SKM-1 treated with dmso at 0.1 percent for 144 hours (cell line): ENCODE measurements at regions not wholly inside any gene's neighbourhood (a gene's known extent, or its start where the extent isn't known, plus 50 kb on each side); places are given as distances from the start of the nearest gene placed in this dataset.

Source experiments
- DNase-seq: peaks from one replicate; lab custom pipeline; 2025; ENCODE audit not compliant: unreplicated experiment; lab: John Stamatoyannopoulos, UW

DNA sequence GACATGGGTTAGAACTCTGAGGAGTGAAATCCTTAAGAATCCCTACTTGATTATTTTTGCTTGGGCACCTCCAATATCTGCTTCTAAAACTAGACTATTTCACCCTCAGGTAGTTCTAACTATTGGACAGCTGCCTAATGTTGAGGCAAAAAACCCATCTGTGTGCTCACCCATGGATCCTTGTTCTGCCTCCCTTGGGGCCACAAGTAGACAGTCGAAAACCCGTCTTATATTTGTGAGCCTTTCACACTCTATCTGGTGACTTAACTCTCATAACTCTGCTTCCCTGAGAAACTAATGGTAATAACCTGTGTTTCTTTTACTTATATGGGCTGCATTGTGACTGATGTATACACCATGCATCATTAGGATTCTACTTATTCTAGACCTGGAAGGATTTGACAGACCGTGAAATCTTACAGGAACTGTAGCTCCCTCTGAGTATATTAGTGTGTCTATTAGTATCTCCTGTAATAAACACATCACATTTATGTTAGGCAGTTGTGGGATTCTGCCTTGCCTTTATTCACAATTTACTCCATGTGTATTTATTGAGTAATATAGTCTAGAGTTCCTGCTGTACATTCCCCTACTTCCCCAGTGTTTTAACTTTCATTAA lies 94.6 kb upstream of the SGCD start:
- no peak for DNase-seq

DNA sequence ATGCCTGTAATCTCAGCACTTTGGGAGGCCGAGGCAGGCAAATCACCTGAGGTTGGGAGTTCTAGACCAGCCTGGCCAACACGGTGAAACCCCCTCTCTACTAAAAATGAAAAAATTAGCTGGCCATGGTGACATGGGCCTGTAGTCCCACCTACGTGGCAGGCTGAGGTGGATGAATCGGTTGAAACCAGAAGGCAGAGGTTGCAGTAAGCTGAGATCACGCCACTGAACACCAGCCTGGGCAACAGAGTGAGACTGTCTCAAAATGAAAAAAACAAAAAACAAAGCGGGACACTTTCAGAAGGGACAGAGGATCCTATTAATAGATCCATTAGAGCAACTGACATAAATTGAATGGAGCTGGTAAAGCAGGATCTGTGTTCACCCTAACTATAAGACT lies 89.6 kb upstream of the SGCD start:
- no peak for DNase-seq

GRCh38 chr5:156239800-156240199 lies 87.2 kb upstream of the SGCD start:
- DNase-seq: no peak

DNA sequence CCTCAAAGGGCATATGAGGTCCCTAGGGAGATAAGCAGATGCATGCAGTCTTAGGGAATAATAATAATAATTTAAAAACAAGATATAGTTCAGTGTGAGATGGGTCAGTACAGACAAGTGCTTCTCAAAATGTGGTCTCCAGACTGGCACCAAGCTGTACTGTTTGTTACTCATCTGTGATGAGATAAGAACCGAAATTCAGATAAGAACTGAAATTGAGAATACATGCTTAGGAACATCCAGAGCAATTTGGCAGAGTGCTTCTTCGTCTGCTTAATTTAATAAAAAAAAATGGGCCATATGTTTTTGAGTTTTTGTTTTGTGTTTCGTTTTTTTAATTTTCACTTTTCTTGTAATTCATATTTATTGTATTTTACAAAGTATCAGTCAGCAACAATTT lies 86.5 kb upstream of the SGCD start:
- DNase-seq: no peak

DNA sequence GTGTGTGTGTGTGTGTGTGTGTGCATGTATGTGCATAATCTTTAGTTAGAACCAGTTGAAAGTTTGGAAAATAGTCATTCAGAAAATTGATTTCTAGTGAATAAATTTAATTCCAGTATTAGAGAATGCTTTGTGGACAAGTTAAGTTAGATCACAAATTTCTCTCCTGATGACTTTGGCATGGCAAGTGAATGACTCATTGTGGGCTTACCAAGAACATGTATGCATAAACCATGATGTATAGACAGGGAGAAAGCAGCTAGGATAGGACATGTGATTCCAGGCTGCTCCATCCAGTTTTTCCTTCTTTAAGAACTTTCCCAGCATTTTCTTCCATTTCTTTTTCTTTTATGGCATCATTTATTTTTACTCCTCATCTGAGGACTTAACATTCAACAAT lies 85.7 kb upstream of the SGCD start:
- DNase-seq: no peak

GRCh38 chr5:156245895-156246294 lies 81.1 kb upstream of the SGCD start:
- no peak for DNase-seq

- DNase-seq: no peak
Measured at GRCh38 chr5:156251076-156251475, 75.9 kb upstream of the SGCD start.

GRCh38 chr5:156253130-156253529 lies 73.8 kb upstream of the SGCD start:
- DNase-seq: no peak

DNA sequence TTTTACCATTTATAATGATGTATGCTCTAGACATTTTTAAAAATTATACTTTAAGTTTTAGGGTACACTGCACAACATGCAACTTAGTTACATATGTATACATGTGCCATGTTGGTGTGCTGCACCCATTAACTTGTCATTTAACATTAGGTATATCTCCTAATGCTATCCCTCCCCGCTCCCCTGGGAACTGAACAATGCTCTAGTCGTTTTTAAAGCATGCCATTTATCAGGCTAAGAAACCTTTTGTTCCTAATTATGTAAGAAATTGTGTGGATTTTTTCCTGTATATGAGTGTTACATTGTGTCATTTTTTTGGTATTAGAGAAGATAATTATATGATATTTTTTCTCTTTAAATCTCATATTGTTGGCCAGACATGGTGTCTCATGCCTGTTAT lies 72.8 kb upstream of the SGCD start:
- DNase-seq: no peak

DNA sequence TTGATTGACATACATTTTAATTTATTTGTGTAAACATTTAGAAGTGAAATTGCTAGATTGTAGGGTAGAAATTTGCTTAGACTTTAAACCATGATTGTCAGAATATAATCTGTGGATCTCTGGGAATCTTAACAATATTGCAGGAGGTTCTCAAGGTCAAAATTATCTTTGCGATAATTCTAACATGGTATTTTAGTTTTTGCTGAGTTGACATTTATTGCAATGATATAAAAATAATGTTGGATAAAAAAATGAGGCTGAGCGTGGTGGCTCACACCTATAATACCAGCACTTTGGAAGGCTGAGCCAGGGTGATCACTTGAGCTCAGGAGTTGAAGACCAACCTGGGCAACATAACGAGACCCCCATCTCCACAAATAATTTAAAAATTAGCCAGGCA lies 70.3 kb upstream of the SGCD start:
- DNase-seq: no peak

DNA sequence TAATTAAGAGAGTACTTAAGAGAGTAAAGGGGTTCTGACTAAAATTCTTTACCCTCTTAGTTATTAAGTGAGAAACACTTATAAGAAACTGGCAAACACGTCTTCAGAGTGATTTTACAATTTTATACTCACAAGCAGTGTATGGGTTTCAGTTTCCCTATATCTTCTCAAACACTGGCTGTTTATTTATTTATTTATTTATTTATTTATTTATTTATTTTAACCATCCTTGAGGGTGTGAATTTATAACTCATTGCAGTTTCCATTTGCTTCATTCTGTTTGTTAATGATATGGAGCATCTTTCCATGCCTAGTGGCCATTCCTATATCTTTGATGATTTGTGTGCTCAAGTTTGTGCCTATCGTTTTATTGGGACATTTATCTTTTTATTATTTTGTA lies 68.0 kb upstream of the SGCD start:
- no peak for DNase-seq

GRCh38 chr5:156259618-156260017 lies 67.3 kb upstream of the SGCD start:
- no peak for DNase-seq

GRCh38 chr5:156261275-156261939 lies 65.6 kb upstream of the SGCD start:
- DNase-seq: no peak

- DNase-seq: no peak
Measured at GRCh38 chr5:156271569-156271968, 55.4 kb upstream of the SGCD start.

GRCh38 chr5:156272139-156272538 lies 54.8 kb upstream of the SGCD start:
- DNase-seq: no peak

DNA sequence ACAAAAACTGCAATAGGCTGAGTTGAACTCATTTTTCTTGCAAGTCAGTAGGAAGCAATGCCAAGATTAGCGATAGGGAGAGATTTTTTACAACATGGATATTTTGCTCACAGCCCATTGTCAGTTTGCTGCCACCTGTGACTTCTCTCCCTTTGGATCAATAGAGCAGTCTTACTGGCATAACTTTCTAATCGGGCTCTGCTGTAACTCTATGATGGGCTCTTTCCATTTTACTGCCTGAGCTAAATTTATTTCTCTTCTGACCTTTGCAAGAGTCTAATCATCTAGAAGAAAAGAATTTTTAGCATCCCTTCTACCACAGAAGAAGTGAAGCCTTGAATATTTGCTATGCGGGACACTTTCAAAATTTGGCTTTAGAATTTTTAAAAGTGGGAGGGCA lies 53.6 kb upstream of the SGCD start:
- DNase-seq: no peak

DNA sequence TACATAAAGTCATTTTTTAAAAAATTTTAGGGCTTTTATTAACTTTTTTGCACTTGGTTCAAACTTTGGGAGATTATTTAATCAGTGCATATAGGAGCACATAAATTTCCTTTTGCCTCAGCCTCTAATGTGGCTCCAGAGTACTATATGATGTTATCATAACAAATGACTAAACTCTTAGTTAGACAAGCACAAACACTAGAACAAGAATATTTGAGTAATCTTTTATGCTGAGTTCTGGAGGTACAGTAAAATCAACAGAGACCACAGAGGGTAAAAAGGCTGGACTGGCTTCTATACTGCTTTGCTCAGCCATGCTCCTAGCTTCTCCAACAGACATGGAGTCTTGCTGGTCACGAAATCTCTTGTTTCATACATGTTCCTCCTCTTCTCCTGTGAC lies 52.5 kb upstream of the SGCD start:
- DNase-seq: no peak
